Left ventricle myocardium inferior (tissue), 1 donor: ENCODE measurements at regions not wholly inside any gene's neighbourhood (a gene's known extent, or its start where the extent isn't known, plus 50 kb on each side); places are given as distances from the start of the nearest gene placed in this dataset.

Experiments
- DNase-seq: peaks from one replicate; pipeline ENCODE4 v3.0.0-alpha.2; 2020
- H3K27ac ChIP-seq: fragments of 200-600 bp; replicated peaks from 2 replicates; pipeline ENCODE4 v1.8.0; 2021
- H3K27me3 ChIP-seq: fragments of 200-600 bp; 2 replicates; pipeline ENCODE4 v1.8.0; 2021; ENCODE audit warnings: low read depth
- H3K36me3 ChIP-seq: fragments of 200-600 bp; 2 replicates; pipeline ENCODE4 v1.8.0; 2021
- H3K4me1 ChIP-seq: fragments of 200-600 bp; 2 replicates; pipeline ENCODE4 v1.8.0; 2021
- H3K4me3 ChIP-seq: fragments of 200-600 bp; 2 replicates; pipeline ENCODE4 v1.8.0; 2021; ENCODE audit warnings: mild to moderate bottlenecking, moderate library complexity
- H3K9me3 ChIP-seq: fragments of 200-600 bp; replicated peaks from 2 replicates; pipeline ENCODE4 v1.8.0; 2021
- CTCF ChIP-seq: fragments of 200-600 bp; IDR thresholded peaks from 2 replicates; pipeline ENCODE4 v1.8.0; 2021; ENCODE audit warnings: antibody characterized with exemption, mild to moderate bottlenecking, borderline replicate concordance
- intact Hi-C: fragments of 100-400 bp; cut with micrococcal nuclease; formaldehyde crosslinking; loops from one replicate; pipeline ENCODE4 v1.11.0; 2022
- donor health status: DM: no; HTN: yes; CAD: no; lungs with severe emphysema.

GRCh38 chr6:21732731-21733130, 139.2 kb downstream of the SOX4 start:
- intact Hi-C loops, result no loop called here
- no peaks in the 10 kb centered on the region for H3K9me3 ChIP-seq
- H3K27me3 ChIP-seq, result no peaks in the 10 kb centered on the region
- H3K4me1 ChIP-seq, result peaks cover 11% of the 10 kb centered on the region
- H3K36me3 ChIP-seq, result no peaks in the 10 kb centered on the region
- no peak for TF ChIP-seq CTCF
- H3K4me3 ChIP-seq, result no peak overlapping the region
- no peak for DNase-seq
- H3K27ac ChIP-seq, result no peak overlapping the region

- no peaks in the 10 kb centered on the region for H3K9me3 ChIP-seq
- H3K27me3 ChIP-seq, result no peaks in the 10 kb centered on the region
- H3K4me1 ChIP-seq, result peaks cover 11% of the 10 kb centered on the region
- no peak for DNase-seq
- H3K36me3 ChIP-seq, result no peaks in the 10 kb centered on the region
- TF ChIP-seq CTCF, result no peak
- intact Hi-C loops, result no loop called here
- H3K27ac ChIP-seq, result no peak overlapping the region
- no peak overlapping the region for H3K4me3 ChIP-seq
Measured at GRCh38 chr6:21733311-21733710, 139.8 kb downstream of the SOX4 start.

GRCh38 chr6:21734204-21734603, 140.7 kb downstream of the SOX4 start:
- H3K27ac ChIP-seq, result no peak overlapping the region

GRCh38 chr6:21738180-21739094, 144.9 kb downstream of the SOX4 start:
- TF ChIP-seq CTCF, result no peak
- Histone ChIP-seq H3K4me3 (no peak overlapping the region), H3K9me3 (no peaks in the 10 kb centered on the region), H3K4me1 (peaks cover 24% of the 10 kb centered on the region), H3K27ac (no peak overlapping the region), H3K36me3 (no peaks in the 10 kb centered on the region), H3K27me3 (no peaks in the 10 kb centered on the region)
- no peak for DNase-seq
- intact Hi-C loops, result no loop called here

More at GRCh38 chr6:21734204-21734603, 140.7 kb downstream of the SOX4 start:
- Histone ChIP-seq H3K36me3 (no peaks in the 10 kb centered on the region), H3K4me1 (peaks cover 11% of the 10 kb centered on the region), H3K9me3 (no peaks in the 10 kb centered on the region), H3K27me3 (no peaks in the 10 kb centered on the region), H3K4me3 (no peak overlapping the region)
- TF ChIP-seq CTCF, result no peak
- intact Hi-C loops, result no loop called here
- DNase-seq, result no peak

GRCh38 chr6:21739241-21739640, 145.7 kb downstream of the SOX4 start:
- intact Hi-C loops, result no loop called here
- DNase-seq, result no peak
- Histone ChIP-seq H3K4me3 (no peak overlapping the region), H3K27me3 (no peaks in the 10 kb centered on the region), H3K36me3 (no peaks in the 10 kb centered on the region), H3K4me1 (peaks cover 24% of the 10 kb centered on the region), H3K27ac (no peak overlapping the region), H3K9me3 (no peaks in the 10 kb centered on the region)
- TF ChIP-seq CTCF, result no peak
